Colon (tissue), 2 donors: ENCODE measurements at regions not wholly inside any gene's neighbourhood (a gene's known extent, or its start where the extent isn't known, plus 50 kb on each side); places are given as distances from the start of the nearest gene placed in this dataset.

Source experiments
- FAIRE-seq: peaks from 2 replicates; lab custom pipeline; 2012; peaks lifted over from hg19 to GRCh38; lab: Jason Lieb, UNC
- donor health status: control.
- donor health status: control.

- no peak for FAIRE-seq
Observed at GRCh38 chr1:239799617-239800016, 292.1 kb upstream of the FMN2 start.

GRCh38 chr1:239800861-239801260 lies 290.8 kb upstream of the FMN2 start:
- no peak for FAIRE-seq

GRCh38 chr1:239802275-239802674 lies 289.4 kb upstream of the FMN2 start:
- no peak for FAIRE-seq

GRCh38 chr1:239803781-239804180 lies 287.9 kb upstream of the FMN2 start:
- no peak for FAIRE-seq

- no peak for FAIRE-seq
Observed at GRCh38 chr1:239804266-239804665, 287.4 kb upstream of the FMN2 start.

GRCh38 chr1:239805042-239805441 lies 286.6 kb upstream of the FMN2 start:
- no peak for FAIRE-seq

- FAIRE-seq, result no peak
Observed at GRCh38 chr1:239805851-239806772, 285.6 kb upstream of the FMN2 start.

- peak; percentile 21 for FAIRE-seq
Observed at GRCh38 chr1:239806897-239807296, 284.8 kb upstream of the FMN2 start.

GRCh38 chr1:239807361-239807760 lies 284.3 kb upstream of the FMN2 start:
- FAIRE-seq, result no peak

GRCh38 chr1:239810061-239810481 lies 281.6 kb upstream of the FMN2 start:
- FAIRE-seq, result no peak

GRCh38 chr1:239811211-239811885 lies 280.3 kb upstream of the FMN2 start:
- FAIRE-seq, result no peak

GRCh38 chr1:239812580-239812979 lies 279.1 kb upstream of the FMN2 start:
- no peak for FAIRE-seq

- no peak for FAIRE-seq
Observed at GRCh38 chr1:239814306-239814881, 277.3 kb upstream of the FMN2 start.

GRCh38 chr1:239815074-239815473 lies 276.6 kb upstream of the FMN2 start:
- FAIRE-seq, result no peak

GRCh38 chr1:239816081-239816782 lies 275.5 kb upstream of the FMN2 start:
- no peak for FAIRE-seq

- FAIRE-seq, result no peak
Observed at GRCh38 chr1:239817276-239817675, 274.4 kb upstream of the FMN2 start.

- FAIRE-seq, result no peak
Observed at GRCh38 chr1:239817801-239818200, 273.9 kb upstream of the FMN2 start.

- no peak for FAIRE-seq
Observed at GRCh38 chr1:239819096-239819495, 272.6 kb upstream of the FMN2 start.

GRCh38 chr1:239819756-239820250 lies 271.9 kb upstream of the FMN2 start:
- no peak for FAIRE-seq

GRCh38 chr1:239823852-239824251 lies 267.8 kb upstream of the FMN2 start:
- FAIRE-seq, result no peak

GRCh38 chr1:239826211-239826610 lies 265.5 kb upstream of the FMN2 start:
- no peak for FAIRE-seq

GRCh38 chr1:239826736-239827135 lies 264.9 kb upstream of the FMN2 start:
- no peak for FAIRE-seq
